HG03280 (cell line): ENCODE measurements at regions not wholly inside any gene's neighbourhood (a gene's known extent, or its start where the extent isn't known, plus 50 kb on each side); places are given as distances from the start of the nearest gene placed in this dataset.
"Not testable (repeated sequence)": the region's sequence is repeated elsewhere in the genome, so short reads cannot be mapped to it uniquely, and the experiment has no call there.

ENCODE experiments used
- ATAC-seq: cut with Tn5 transposase; IDR thresholded peaks from one replicate; pipeline ENCODE4 v1.9.1; 2021; ENCODE audit warnings: mild to moderate bottlenecking, moderate library complexity; ENCODE audit not compliant: unreplicated experiment

- not testable (repeated sequence) for ATAC-seq
These were observed 730.3 kb downstream of the TRHDE start for GRCh38 chr12:73002504-73002903.

GRCh38 chr12:73009138-73009834 lies 737.1 kb downstream of the TRHDE start:
- ATAC-seq: not testable (repeated sequence)

- ATAC-seq: no peak
These were observed 745.8 kb downstream of the TRHDE start for GRCh38 chr12:73017981-73018380.

GRCh38 chr12:73053893-73054292 lies 781.7 kb downstream of the TRHDE start:
- no peak for ATAC-seq

GRCh38 chr12:73057428-73057827 lies 785.3 kb downstream of the TRHDE start:
- no peak for ATAC-seq

GRCh38 chr12:73065913-73066312 lies 793.7 kb downstream of the TRHDE start:
- ATAC-seq: no peak

- ATAC-seq: no peak
These were observed 795.4 kb downstream of the TRHDE start for GRCh38 chr12:73067616-73068015.

GRCh38 chr12:73072214-73072613 lies 800.0 kb downstream of the TRHDE start:
- ATAC-seq: no peak

- ATAC-seq: no peak
These were observed 804.6 kb downstream of the TRHDE start for GRCh38 chr12:73076760-73077159.

GRCh38 chr12:73083736-73084135 lies 811.6 kb downstream of the TRHDE start:
- ATAC-seq: no peak

- ATAC-seq: no peak
These were observed 834.1 kb downstream of the TRHDE start for GRCh38 chr12:73106296-73106695.

GRCh38 chr12:73106896-73107295 lies 834.7 kb downstream of the TRHDE start:
- ATAC-seq: no peak

GRCh38 chr12:73110816-73111215 lies 838.6 kb downstream of the TRHDE start:
- no peak for ATAC-seq

- ATAC-seq: no peak
These were observed 840.1 kb downstream of the TRHDE start for GRCh38 chr12:73112035-73112816.

GRCh38 chr12:73124480-73124879 lies 852.3 kb downstream of the TRHDE start:
- ATAC-seq: no peak

- no peak for ATAC-seq
These were observed 853.0 kb downstream of the TRHDE start for GRCh38 chr12:73125148-73125547.

GRCh38 chr12:73136386-73136785 lies 864.2 kb downstream of the TRHDE start:
- no peak for ATAC-seq

GRCh38 chr12:73139642-73140041 lies 867.5 kb downstream of the TRHDE start:
- not testable (repeated sequence) for ATAC-seq

GRCh38 chr12:73158341-73158740 lies 886.2 kb downstream of the TRHDE start:
- no peak for ATAC-seq

GRCh38 chr12:73159954-73160353 lies 887.8 kb downstream of the TRHDE start:
- ATAC-seq: no peak

- ATAC-seq: no peak
These were observed 889.8 kb downstream of the TRHDE start for GRCh38 chr12:73161970-73162369.

- ATAC-seq: no peak
These were observed 908.6 kb downstream of the TRHDE start for GRCh38 chr12:73180734-73181133.
